ENCODE measurements at regions not wholly inside any gene's neighbourhood (a gene's known extent, or its start where the extent isn't known, plus 50 kb on each side); places are given as distances from the start of the nearest gene placed in this dataset.

DNA sequence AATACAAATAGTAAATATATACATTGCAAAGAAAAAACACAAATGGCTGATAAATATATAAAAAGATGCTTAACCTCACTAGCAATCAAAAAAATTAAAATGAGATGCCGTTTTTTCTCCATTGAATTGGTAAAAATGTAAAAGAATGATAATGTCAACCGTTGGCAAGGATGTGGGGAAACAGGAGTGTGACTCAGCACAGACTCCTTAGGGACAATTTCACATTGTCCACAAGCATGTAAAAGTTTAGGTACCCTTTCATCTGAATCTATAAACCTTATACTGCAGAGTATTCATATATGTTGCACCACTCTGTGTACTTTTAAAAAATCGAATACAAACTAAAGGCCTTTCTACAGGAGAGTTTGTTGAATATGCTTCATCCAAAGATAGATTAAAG, 143.1 kb upstream of the RREB1 start:
- TF ChIP-seq CTCF (conservative IDR thresholded peaks at IDR 0.05; ENCODE audit: low read depth, low read length) (no peak), EZH2 (IDR thresholded peaks at IDR 0.05; ENCODE audit: borderline replicate concordance, low read depth, low read length, poor library complexity, severe bottlenecking) (no peak)
